ENCODE measurements at regions not wholly inside any gene's neighbourhood (a gene's known extent, or its start where the extent isn't known, plus 50 kb on each side); places are given as distances from the start of the nearest gene placed in this dataset.

DNA sequence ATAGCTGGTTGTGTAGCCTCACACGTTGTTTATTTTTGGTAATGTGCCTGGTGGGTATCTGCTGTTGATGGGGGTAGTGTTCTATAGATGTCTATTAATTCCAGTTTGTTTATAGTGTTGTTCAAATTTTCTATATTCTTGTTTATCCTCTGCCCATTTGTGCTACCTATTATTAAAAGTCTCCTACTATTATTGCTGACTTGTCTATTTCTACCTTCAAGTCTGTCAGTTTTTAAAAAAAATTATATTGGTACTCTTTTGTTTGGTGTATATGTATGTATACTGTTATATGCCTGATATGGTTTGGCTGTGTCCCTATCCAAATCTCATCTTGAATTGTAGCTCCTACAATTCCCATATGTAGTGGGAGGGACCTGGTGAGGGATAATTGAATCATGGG lies 578.6 kb downstream of the PCDH7 start:
- no peak for TF ChIP-seq POLR2A (IDR thresholded peaks at IDR 0.05; ENCODE audit: low read length)
- TF ChIP-seq GATA1 (IDR thresholded peaks at IDR 0.05; ENCODE audit: low read depth, low read length), result no peak
